GM12878 (cell line): ENCODE measurements at regions not wholly inside any gene's neighbourhood (a gene's known extent, or its start where the extent isn't known, plus 50 kb on each side); places are given as distances from the start of the nearest gene placed in this dataset.
A peak's percentile ranks its signal among the peaks of the same experiment; 100 is the strongest.
"Not testable (repeated sequence)": the region's sequence is repeated elsewhere in the genome, so short reads cannot be mapped to it uniquely, and the experiment has no call there.

Experiments used
- ATAC-seq: fragments of 200-7000 bp; cut with Tn5 transposase; 3 replicates; pipeline ENCODE4 v1.9.1; 2020; ENCODE audit warnings: mild to moderate bottlenecking, moderate library complexity
- BruUV-seq: library from RNA; stranded (reverse); fragments of 400-500 nt; replicated peaks from 2 replicates; lab custom pipeline; 2021; lab: Mats Ljungman, UMichigan
- CTCF ChIA-PET: fragments of 300-600 bp; sonication (Branson Sonifier 250); formaldehyde crosslinking; extraction: SDS; loops from one replicate; lab custom pipeline; 2021; ENCODE audit warnings: inconsistent platforms; lab: Yijun Ruan, JAX
- POLR2A ChIA-PET: fragments of 350-600 bp; formaldehyde crosslinking; extraction: SDS; loops from one replicate; lab custom pipeline; 2021; ENCODE audit warnings: inconsistent platforms; lab: Charles Lee
- RAD21 ChIA-PET: fragments of 300-600 bp; sonication (Branson Sonifier 250); formaldehyde crosslinking; loops from one replicate; lab custom pipeline; 2023; ENCODE audit warnings: antibody characterized with exemption; ENCODE audit not compliant: unreplicated experiment; lab: Charles Lee
- SMC1A ChIA-PET: fragments of 300-600 bp; sonication (Branson Sonifier 250); formaldehyde crosslinking; loops from one replicate; lab custom pipeline; 2023; ENCODE audit not compliant: unreplicated experiment, uncharacterized antibody; lab: Charles Lee
- DNase-seq: peaks from one replicate; pipeline ENCODE4 v3.0.0-alpha.2; 2011; ENCODE audit warnings: low read depth, low spot score
- FAIRE-seq: peaks from 3 replicates; lab custom pipeline; 2011; peaks lifted over from hg19 to GRCh38; lab: Jason Lieb, UNC
- H2AFZ ChIP-seq: 2 replicates; pipeline ENCODE4 v1.6.0; 2011; ENCODE audit warnings: low read depth, low read length, control low read depth; ENCODE audit not compliant: control insufficient read depth
- H3K27ac ChIP-seq: 2 replicates; pipeline ENCODE4 v1.5.1; 2011; ENCODE audit warnings: control low read depth; ENCODE audit not compliant: control insufficient read depth, insufficient read depth
- H3K27me3 ChIP-seq, 2 experiments: replicated peaks in 1 of 2; 2 replicates each; pipeline versions ENCODE4 v1.6.0 to v1.6.1; 2011; ENCODE audit warnings: low read length in 1 of 2; ENCODE audit not compliant: control insufficient read depth in 2 of 2, insufficient read depth in 2 of 2
- H3K36me3 ChIP-seq, 2 experiments: 2 replicates each; pipeline ENCODE4 v1.5.1; 2011; ENCODE audit warnings: low read length in 1 of 2; ENCODE audit not compliant: control insufficient read depth in 2 of 2, insufficient read depth in 2 of 2
- H3K4me1 ChIP-seq: 2 replicates; pipeline ENCODE4 v1.6.1; 2011; ENCODE audit warnings: mild to moderate bottlenecking, low read length, moderate library complexity, mixed read lengths; ENCODE audit not compliant: control insufficient read depth, insufficient read depth
- H3K4me2 ChIP-seq: 2 replicates; pipeline ENCODE4 v1.6.0; 2011; ENCODE audit warnings: control low read depth; ENCODE audit not compliant: control insufficient read depth, insufficient read depth
- H3K4me3 ChIP-seq: fragments of 200-600 bp; sonication (generic); 2 replicates; pipeline ENCODE4 v1.5.1; 2016
- H3K79me2 ChIP-seq: 2 replicates; pipeline ENCODE4 v1.6.0; 2011; ENCODE audit warnings: low read length; ENCODE audit not compliant: control insufficient read depth, insufficient read depth
- H3K9ac ChIP-seq: 2 replicates; pipeline ENCODE4 v1.8.0; 2011; ENCODE audit warnings: low read length, control low read depth, mixed read lengths; ENCODE audit not compliant: control insufficient read depth, insufficient read depth
- H3K9me3 ChIP-seq: replicated peaks from 3 replicates; pipeline ENCODE4 v1.5.1; 2011; ENCODE audit warnings: mild to moderate bottlenecking, low read length; ENCODE audit not compliant: control insufficient read depth, insufficient read depth
- H4K20me1 ChIP-seq: 2 replicates; pipeline ENCODE4 v1.6.0; 2011; ENCODE audit not compliant: control insufficient read depth, insufficient read depth
- BHLHE40 ChIP-seq, 2 experiments: fragments of 450-650 bp in 1 of 2; IDR thresholded peaks; 2 replicates each; pipeline ENCODE4 v1.6.1; 2011 to 2017; ENCODE audit warnings: low read depth in 2 of 2, borderline replicate concordance in 1 of 2, improper control_type of control experiment in 1 of 2, low read length in 1 of 2, mild to moderate bottlenecking in 1 of 2
- CHD1 ChIP-seq: IDR thresholded peaks from 2 replicates; pipeline ENCODE4 v1.6.1; 2012; ENCODE audit warnings: low read depth, low read length, improper control_type of control experiment
- CREM ChIP-seq: IDR thresholded peaks from 2 replicates; pipeline ENCODE4 v1.6.1; 2014; ENCODE audit warnings: antibody characterized with exemption, low read depth
- MEF2B ChIP-seq: fragments of 450-650 bp; IDR thresholded peaks from 2 replicates; pipeline ENCODE4 v1.6.1; 2018; ENCODE audit warnings: mild to moderate bottlenecking, moderate library complexity; ENCODE audit not compliant: partially characterized antibody, poor library complexity, severe bottlenecking
- NFIC ChIP-seq: IDR thresholded peaks from 2 replicates; pipeline ENCODE4 v1.6.1; 2012; ENCODE audit warnings: low read depth, mild to moderate bottlenecking, inconsistent platforms, low read length, moderate library complexity
- NFYA ChIP-seq: IDR thresholded peaks from 2 replicates; pipeline ENCODE4 v1.6.1; 2011; ENCODE audit warnings: low read depth, mild to moderate bottlenecking, low read length, improper control_type of control experiment, borderline replicate concordance
- RAD51 ChIP-seq: fragments of 450-650 bp; IDR thresholded peaks from 2 replicates; pipeline ENCODE4 v1.6.1; 2016; ENCODE audit warnings: moderate library complexity, mild to moderate bottlenecking, inconsistent platforms
- SIX5 ChIP-seq: IDR thresholded peaks from 2 replicates; pipeline ENCODE4 v1.6.1; 2011; ENCODE audit warnings: mild to moderate bottlenecking, low read depth, low read length, moderate library complexity; ENCODE audit not compliant: severe bottlenecking
- SMC3 ChIP-seq: IDR thresholded peaks from 2 replicates; pipeline ENCODE4 v1.6.1; 2011; ENCODE audit warnings: low read length, improper control_type of control experiment, borderline replicate concordance
- WGBS: methylation state at CpG from one replicate; pipeline ENCODE4 v1.1.6; 2016; ENCODE audit warnings: low lambda C conversion rate; ENCODE audit not compliant: insufficient replicate concordance, insufficient coverage; ENCODE audit errors: missing lambda C conversion rate; 5-methylcytosine and 5-hydroxymethylcytosine counted together
- in situ Hi-C: fragments of 300-500 bp; cut with MboI; formaldehyde crosslinking; loops from 9 replicates; pipeline ENCODE4 v1.14.3; 2018; ENCODE audit warnings: mixed read lengths
- intact Hi-C: fragments of 100-400 bp; cut with micrococcal nuclease; formaldehyde crosslinking; loops from one replicate; pipeline ENCODE4 v1.14.2; 2022; ENCODE audit not compliant: unreplicated experiment
- TF ChIP-seq, protein P1 (sequence below): fragments of 450-650 bp; IDR thresholded peaks from 2 replicates; pipeline ENCODE4 v1.6.1; 2016; ENCODE audit warnings: mild to moderate bottlenecking
- TF ChIP-seq, protein P2 (sequence below): fragments of 450-650 bp; IDR thresholded peaks from 2 replicates; pipeline ENCODE4 v1.6.1; 2014; ENCODE audit warnings: mild to moderate bottlenecking
- TF ChIP-seq, protein P3 (sequence below): fragments of 150-350 bp; IDR thresholded peaks from 2 replicates; pipeline ENCODE4 v1.6.1; 2014; ENCODE audit warnings: mild to moderate bottlenecking, low read depth, low read length

DNA sequence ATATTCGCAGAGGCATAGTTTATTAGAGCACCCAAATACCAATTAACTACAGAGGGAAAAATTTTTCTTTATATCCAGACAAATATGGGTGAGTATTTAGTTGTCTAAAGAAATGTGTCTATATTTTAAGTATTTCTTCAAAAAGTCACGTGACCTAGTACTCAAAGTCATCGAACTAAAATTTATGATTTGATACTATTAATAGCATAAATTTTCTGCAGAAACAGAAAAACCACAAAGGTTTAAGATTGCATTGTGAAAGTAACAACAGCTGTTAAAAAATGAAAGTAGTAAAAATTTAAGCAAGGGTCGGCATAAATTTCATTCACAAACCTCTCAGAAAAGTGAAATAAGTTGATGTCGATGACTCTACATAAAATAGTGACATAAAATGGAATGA is 323.9 kb upstream of the RORB start:
- WGBS: 15% methylated on average over 5 of the region's 5 CpGs
- no peaks in the 10 kb centered on the region for H3K79me2 ChIP-seq
- TF ChIP-seq NFYA (no peak), MEF2B (peak; percentile 65), NFIC (peak; percentile 7; the same call in 1 of the 2 replicates), CREM (no peak), CHD1 (no peak), RAD51 (peak; percentile 96), SIX5 (no peak), BHLHE40 (IDR thresholded peaks at IDR 0.05; ENCODE audit: borderline replicate concordance in 1 of 2, low read depth in 2 of 2, low read length in 1 of 2) (peak in 1 of 2 experiments; percentile 50; a peak in 2 of 4 replicates), SMC3 (no peak)
- TF ChIP-seq, protein P1, sequence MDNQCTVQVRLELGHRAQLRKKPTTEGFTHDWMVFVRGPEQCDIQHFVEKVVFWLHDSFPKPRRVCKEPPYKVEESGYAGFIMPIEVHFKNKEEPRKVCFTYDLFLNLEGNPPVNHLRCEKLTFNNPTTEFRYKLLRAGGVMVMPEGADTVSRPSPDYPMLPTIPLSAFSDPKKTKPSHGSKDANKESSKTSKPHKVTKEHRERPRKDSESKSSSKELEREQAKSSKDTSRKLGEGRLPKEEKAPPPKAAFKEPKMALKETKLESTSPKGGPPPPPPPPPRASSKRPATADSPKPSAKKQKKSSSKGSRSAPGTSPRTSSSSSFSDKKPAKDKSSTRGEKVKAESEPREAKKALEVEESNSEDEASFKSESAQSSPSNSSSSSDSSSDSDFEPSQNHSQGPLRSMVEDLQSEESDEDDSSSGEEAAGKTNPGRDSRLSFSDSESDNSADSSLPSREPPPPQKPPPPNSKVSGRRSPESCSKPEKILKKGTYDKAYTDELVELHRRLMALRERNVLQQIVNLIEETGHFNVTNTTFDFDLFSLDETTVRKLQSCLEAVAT: no peak
- TF ChIP-seq, protein P2, sequence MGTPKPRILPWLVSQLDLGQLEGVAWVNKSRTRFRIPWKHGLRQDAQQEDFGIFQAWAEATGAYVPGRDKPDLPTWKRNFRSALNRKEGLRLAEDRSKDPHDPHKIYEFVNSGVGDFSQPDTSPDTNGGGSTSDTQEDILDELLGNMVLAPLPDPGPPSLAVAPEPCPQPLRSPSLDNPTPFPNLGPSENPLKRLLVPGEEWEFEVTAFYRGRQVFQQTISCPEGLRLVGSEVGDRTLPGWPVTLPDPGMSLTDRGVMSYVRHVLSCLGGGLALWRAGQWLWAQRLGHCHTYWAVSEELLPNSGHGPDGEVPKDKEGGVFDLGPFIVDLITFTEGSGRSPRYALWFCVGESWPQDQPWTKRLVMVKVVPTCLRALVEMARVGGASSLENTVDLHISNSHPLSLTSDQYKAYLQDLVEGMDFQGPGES: no peak
- TF ChIP-seq, protein P3, sequence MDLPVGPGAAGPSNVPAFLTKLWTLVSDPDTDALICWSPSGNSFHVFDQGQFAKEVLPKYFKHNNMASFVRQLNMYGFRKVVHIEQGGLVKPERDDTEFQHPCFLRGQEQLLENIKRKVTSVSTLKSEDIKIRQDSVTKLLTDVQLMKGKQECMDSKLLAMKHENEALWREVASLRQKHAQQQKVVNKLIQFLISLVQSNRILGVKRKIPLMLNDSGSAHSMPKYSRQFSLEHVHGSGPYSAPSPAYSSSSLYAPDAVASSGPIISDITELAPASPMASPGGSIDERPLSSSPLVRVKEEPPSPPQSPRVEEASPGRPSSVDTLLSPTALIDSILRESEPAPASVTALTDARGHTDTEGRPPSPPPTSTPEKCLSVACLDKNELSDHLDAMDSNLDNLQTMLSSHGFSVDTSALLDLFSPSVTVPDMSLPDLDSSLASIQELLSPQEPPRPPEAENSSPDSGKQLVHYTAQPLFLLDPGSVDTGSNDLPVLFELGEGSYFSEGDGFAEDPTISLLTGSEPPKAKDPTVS: no peak
- BruUV-seq: no TSS peak
- intact Hi-C loops: no loop called here
- H3K4me1 ChIP-seq: no peaks in the 10 kb centered on the region
- ChIA-PET SMC1A (interaction anchor here (1.2 kb wide), 1 partner anchor 23 kb away, joined by 3 read pairs; no protein-coding TSS in a partner anchor), RAD21 (no interaction called here), POLR2A (no interaction called here), CTCF (no interaction called here)
- peak overlapping the region; percentile 41; the same call in 1 of the 2 replicates for H3K4me2 ChIP-seq
- no peak overlapping the region for H3K27ac ChIP-seq
- H3K4me3 ChIP-seq: 0 out of 2 replicates have a peak overlapping the region, but pooled peaks have one; percentile 9
- H3K9ac ChIP-seq: no peak overlapping the region
- DNase-seq: no peak
- H3K36me3 ChIP-seq: no peaks in the 10 kb centered on the region
- H4K20me1 ChIP-seq: no peaks in the 10 kb centered on the region
- in situ Hi-C loops: no loop called here
- no peak overlapping the region for H2AFZ ChIP-seq
- no peaks in the 10 kb centered on the region; the same call in 2 of the 3 replicates for H3K9me3 ChIP-seq
- ATAC-seq: peak; percentile 35
- H3K27me3 ChIP-seq: no peaks in the 10 kb centered on the region
- no peak for FAIRE-seq

DNA sequence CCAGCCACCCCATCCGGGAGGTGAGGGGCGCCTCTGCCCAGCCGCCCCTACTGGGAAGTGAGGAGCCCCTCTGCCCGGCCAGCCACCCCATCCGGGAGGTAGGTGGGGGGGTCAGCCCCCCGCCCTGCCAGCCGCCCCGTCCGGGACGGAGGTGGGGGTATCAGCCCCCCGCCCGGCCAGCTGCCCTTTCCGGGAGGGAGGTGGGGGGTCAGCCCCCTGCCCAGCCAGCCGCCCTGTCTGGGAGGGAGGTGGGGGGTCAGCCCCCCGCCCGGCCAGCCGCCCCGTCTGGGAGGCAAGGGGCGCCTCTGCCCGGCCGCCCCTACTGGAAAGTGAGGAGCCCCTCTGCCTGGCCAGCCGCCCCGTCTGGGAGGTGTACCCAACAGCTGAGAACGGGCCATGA is 299.4 kb upstream of the RORB start:
- H3K9ac ChIP-seq, BruUV-seq, H3K79me2 ChIP-seq, H3K4me1 ChIP-seq, in situ Hi-C loops, DNase-seq, ATAC-seq, H3K27me3 ChIP-seq, H3K36me3 ChIP-seq, H3K9me3 ChIP-seq, H4K20me1 ChIP-seq, H3K4me2 ChIP-seq, H2AFZ ChIP-seq, FAIRE-seq, CTCF ChIA-PET, SMC1A ChIA-PET, POLR2A ChIA-PET, H3K4me3 ChIP-seq, intact Hi-C loops, RAD21 ChIA-PET, H3K27ac ChIP-seq: not testable (repeated sequence)
- 74% methylated on average over 7 of the region's 24 CpGs for WGBS
